ENCODE measurements at regions not wholly inside any gene's neighbourhood (a gene's known extent, or its start where the extent isn't known, plus 50 kb on each side); places are given as distances from the start of the nearest gene placed in this dataset.

DNA sequence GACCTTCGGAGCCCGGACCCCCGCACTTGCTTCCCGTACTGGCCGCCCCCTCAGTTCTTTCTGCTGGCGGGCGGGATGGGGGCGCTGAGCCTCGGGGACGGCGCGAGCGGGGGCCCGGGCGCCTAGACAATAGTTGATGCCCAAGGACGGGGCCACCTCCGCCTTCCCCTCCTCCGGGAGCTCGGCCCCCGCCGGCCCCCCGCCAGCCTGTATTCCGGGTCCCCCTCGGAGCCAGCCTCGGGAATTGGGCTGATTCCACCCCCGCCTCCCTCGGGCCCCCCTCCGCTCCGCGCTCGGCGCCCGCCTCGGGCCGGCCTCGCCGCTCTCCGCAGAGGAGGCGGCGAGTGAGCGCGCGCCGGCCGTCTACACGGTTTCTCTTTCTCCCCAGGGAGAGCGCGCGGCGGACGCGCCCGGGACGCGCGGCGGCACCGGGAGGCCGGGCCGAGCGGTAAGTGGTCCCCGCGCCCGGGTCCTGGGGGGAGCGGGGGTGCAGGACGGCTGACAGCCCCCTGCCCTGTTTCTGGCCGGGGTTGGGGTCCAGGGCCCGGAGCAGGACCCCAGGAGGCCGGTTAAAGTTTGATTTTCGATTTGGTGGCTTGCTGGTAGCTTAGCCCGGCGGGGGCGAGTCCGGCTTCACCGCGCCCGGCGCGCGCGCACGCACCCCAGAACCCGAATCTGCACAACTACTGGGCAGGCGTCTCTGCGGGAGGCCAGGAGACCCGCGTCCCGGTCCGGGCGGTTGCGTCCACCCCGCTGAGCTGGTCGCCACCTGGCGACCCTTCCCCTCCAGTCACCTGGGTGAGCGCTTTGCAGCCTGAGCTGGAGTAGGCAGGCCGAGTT is 413.7 kb downstream of the PCNX1 start:
- TF ChIP-seq ZNF274 (IDR thresholded peaks at IDR 0.05; ENCODE audit: low read depth, low read length) (no peak), SUZ12 (IDR thresholded peaks at IDR 0.05; ENCODE audit: extremely low read depth, insufficient read depth, insufficient read length) (no peak)
